Testis (tissue), 2 donors: ENCODE measurements at regions not wholly inside any gene's neighbourhood (a gene's known extent, or its start where the extent isn't known, plus 50 kb on each side); places are given as distances from the start of the nearest gene placed in this dataset.
"Not testable (repeated sequence)": the region's sequence is repeated elsewhere in the genome, so short reads cannot be mapped to it uniquely, and the experiment has no call there.

ENCODE experiments used
- CTCF ChIP-seq, 3 experiments: fragments of 450-650 bp in 2 of 3; fragments of 200-600 bp in 1 of 3; sonication (generic) in 1 of 3; IDR thresholded peaks; one replicate each; pipeline ENCODE4 v1.5.1; 2016 to 2019; ENCODE audit warnings: antibody characterized with exemption in 3 of 3, mild to moderate bottlenecking in 2 of 3, moderate library complexity in 1 of 3
- POLR2A ChIP-seq: fragments of 450-650 bp; IDR thresholded peaks from one replicate; pipeline ENCODE4 v1.6.1; 2017; ENCODE audit warnings: antibody characterized with exemption, mild to moderate bottlenecking, moderate library complexity

DNA sequence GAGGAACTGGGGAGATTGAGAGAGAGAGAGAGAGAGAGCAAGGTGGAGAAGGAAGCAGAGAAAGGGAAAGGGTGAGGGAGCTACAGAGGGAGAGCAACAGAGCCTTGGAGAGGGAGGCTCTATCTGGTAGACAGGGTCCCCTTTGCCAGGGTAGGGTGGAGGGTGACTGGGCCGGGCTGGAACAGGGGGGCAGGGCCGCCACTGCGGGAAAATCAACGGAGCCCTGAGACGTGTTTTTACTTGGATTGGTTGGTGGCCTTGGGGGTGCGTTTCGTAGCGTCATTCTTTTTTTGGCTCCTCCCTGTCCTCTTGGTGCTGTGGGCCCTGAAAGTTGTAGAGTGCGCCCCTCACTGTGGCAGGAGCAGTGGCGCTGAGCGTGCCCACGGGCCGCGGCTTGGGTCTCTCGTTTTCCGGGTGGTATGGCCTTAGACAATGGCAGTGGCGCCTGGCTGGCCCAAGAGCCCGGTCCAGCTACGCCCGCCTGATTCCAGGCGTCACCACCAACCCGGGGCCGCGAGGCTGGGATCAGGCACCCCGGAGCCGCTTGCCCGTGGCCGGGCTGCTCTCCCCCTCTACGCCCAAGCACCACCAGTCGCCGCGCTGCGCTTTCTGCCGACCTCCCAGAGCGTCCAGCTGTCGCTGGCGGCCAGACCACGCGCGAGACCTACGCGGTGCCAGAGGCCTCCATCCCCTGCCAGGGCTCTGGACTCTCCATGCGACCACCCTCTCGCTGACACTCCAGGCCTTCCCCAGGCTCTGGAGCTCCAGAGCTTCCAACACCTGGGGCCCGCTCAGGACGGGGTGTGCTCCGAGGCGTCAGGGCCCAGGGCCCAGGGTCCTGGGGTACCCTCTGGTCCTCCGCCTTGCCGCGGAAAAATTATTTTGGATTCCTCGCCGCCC, 443.8 kb upstream of the DEFB115 start:
- TF ChIP-seq CTCF (IDR thresholded peaks at IDR 0.05); POLR2A: not testable (repeated sequence)
